Right renal pelvis (tissue), 4 donors: ENCODE measurements at regions not wholly inside any gene's neighbourhood (a gene's known extent, or its start where the extent isn't known, plus 50 kb on each side); places are given as distances from the start of the nearest gene placed in this dataset.

ENCODE experiments used
- DNase-seq, 4 donors: peaks; one replicate each; pipeline ENCODE4 v3.0.0-alpha.2; 2013; ENCODE audit warnings: low read depth in 4 of 4, low spot score in 3 of 4, missing footprints in 1 of 4

DNA sequence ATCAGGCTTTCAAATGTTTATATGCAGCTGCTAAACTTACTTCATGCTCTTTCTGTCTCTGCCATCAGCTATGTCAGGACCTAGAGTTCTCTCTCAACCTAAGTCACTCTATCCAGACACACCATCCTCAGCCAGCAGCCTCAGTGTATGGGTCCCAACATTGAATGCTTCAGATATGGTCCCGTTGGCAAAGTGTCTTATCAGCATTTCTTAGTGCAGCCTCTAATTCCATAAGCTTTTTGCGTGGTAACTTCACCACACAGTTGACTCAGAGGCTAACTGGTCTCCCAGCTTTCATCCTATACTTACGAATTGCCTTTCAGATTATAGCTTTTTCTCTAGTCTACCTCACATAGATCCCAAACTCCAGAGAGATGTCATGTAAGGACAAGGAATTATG is 402.9 kb upstream of the EEF2KMT start:
- DNase-seq, result no peak

GRCh38 chr16:5498562-5498961 is 401.0 kb upstream of the EEF2KMT start:
- DNase-seq, result no peak

DNA sequence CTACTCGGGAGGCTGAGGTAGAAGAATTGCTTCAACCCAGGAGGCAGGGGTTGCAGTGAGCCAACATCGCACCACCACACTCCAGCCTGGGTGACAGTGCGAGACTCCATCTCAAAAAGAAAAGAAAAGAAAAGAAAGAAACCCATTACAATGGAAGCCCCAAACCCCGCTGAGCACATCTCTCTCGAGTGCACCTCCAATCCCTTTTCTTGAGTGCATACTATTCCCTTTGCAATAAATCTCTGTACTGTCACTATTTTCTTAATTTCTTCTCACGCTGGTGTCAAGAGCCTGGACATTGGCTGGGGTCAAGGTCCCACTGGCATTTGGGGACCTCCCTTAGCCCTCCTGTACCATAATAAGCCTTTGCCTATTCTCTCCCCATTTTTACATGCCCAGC is 398.4 kb upstream of the EEF2KMT start:
- no peak for DNase-seq

- DNase-seq, result peak in 2 of 4 donors; percentile 10 to 28
Measured at GRCh38 chr16:5490499-5490898, 392.9 kb upstream of the EEF2KMT start.

DNA sequence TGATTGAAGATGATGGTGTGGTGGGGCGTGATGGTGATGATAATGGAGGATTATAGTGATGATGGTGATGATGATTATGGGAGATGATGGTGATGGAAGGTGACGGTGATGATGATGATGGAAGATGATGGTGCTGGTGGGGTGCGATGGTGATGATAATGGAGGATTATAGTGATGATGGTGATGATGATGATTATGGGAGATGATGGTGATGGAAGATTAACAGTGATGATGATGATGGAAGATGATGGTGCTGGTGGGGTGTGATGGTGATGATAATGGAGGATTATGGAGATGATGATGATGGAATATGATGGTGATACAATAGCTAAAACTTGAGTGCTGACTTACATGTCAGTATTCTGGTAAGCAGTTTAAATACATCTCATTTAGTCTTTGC is 391.0 kb upstream of the EEF2KMT start:
- no peak for DNase-seq

DNA sequence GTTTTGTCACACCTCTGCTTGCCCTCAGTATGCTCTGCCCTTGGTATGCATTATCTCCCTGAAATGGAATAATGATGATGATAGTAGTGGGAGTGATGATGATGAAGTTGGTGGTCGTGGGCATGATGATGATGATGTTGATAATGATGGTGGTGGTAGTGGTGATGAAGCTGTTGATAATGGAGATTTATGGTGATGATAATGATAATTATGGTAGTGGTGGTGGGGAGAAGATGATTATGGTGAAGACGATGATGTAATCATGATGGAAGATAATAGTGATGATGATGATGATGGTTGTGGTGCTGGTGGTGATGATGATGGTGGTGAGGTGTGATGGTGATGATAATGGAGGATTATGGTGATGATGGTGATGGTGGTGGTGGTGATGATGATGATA is 390.1 kb upstream of the EEF2KMT start:
- no peak for DNase-seq

GRCh38 chr16:5482256-5482655 is 384.7 kb upstream of the EEF2KMT start:
- no peak for DNase-seq

DNA sequence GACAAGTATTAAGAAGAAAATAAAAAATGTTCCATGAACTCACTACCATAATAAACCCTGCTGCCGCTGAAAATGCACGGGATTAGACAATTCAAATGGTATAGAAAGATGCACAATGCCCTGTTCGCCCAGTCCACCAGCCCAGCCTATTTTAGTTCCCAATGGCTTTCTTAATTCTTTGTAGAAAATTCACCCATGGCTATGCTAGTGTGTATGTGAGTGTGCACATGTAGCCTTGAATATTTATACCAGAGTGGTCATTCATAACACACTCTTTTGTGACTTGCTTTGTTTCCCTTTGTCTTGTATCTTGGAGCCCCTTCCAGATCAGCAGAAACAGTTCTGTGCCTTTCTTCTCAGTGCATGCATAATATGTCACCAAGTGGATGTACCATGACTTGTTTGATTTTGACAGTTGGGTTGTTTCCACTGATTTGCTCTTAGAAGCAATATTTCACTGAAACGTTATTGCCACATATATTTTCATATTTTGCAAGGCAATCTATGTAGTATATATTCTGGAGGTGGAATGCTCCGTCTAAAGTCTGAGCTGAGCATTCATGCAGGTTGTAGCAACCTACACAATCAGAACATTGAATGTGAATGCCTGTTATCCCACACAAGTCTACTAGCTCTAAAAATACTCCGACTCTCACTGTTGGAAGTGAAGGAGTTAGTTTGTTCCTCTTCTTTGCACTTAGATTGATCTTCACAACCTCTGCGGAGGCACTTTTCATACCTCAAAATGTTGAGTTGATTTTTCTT is 383.0 kb upstream of the EEF2KMT start:
- DNase-seq, result no peak

GRCh38 chr16:5479926-5480325 is 382.3 kb upstream of the EEF2KMT start:
- no peak for DNase-seq

- DNase-seq, result no peak
Measured at GRCh38 chr16:5478036-5478435, 380.4 kb upstream of the EEF2KMT start.

- DNase-seq, result no peak
Measured at GRCh38 chr16:5477251-5477650, 379.7 kb upstream of the EEF2KMT start.

DNA sequence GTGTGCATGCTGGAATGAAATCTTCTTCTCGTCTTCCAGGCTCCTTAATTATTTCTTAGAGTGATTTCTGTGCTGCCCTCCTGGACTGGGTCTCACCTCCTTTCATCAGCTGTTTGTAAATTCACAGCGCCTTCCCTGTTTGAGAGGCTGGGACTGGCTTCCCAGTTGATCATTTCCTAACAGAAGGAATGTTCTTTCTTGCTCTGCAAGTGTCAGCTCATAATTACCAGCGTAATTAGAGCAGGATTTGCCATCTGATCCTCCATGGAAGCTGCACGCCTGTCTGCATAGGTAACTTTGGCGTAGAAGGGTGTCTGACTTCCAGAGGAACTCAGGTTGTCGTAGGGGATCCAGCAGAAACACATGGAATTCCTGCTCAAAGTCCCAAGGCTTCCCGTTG is 375.0 kb upstream of the EEF2KMT start:
- no peak for DNase-seq

DNA sequence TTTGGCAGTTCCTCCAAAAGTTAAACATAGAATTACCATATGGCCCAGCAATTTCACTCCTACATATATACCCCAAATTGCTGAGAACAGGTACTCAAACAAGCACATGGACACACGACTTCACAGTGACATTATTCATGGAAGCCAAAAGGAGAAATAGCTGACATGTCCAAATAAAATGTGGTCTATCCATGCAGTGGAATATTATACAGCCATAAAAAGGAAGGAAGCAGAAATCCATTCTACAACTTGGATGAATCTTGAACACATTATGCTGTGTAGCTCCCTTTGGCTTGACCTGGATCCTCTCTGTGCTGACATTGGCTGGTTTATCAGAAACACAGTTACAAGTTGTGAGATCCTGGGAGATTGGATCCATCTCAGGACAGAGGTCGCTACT is 370.9 kb upstream of the EEF2KMT start:
- no peak for DNase-seq

DNA sequence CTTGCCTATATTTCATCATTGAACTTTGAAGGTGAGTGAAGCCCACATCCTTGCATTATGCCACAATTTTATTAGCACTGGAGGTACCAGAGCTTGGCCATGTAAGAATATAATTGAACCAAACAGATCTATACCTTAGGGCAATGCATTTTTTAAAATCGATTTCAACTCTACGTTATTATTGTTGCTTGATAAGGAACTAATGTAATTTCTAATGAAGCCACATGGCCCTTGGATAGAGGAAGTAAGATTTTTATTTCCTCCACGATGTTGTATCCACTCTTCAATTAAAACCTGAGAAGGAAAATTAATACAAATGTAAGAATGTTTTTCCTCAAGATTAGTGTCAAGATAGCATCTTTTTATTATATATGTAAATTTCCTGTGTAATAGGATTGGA is 370.0 kb upstream of the EEF2KMT start:
- no peak for DNase-seq

DNA sequence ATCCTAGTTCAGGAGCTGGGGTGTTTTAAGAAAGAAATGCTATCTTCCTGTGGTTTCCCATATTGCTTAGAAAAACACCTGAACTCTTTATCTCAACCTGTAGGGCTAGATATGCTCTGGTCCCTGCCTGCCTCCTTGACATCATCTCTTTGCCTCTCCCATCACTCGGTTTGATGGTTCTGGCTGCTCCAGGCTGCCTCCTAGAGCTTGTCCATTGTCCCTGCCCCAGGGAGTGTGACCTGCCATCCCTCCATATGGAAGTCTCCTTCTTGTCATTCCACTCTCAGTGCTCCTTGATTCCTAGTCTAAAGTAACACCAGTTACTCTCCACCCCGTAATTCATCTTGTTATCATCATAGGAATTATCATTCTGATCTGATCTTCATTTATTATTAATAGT is 369.0 kb upstream of the EEF2KMT start:
- no peak for DNase-seq

DNA sequence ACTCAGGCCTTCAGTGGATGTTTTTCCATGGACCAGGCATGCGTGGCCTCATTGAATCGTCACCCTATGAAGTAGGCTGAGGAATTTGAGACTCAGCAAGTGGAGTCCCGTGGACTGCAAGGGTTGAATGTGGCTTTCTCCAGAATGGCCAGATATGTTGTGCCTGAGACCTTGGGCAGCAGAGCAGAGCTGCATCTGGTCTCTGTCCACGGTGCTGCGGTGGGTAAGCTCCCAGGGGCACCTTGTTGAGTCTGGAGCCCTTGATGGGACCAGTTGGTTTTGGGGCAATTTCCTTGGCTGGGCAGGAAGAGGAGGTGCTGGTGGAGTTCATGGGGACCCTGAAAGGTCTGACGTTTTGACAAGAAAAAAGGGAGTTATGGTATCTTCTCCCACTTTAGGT is 368.1 kb upstream of the EEF2KMT start:
- DNase-seq, result no peak

- no peak for DNase-seq
Measured at GRCh38 chr16:5463820-5464219, 366.2 kb upstream of the EEF2KMT start.

GRCh38 chr16:5461574-5461973 is 364.0 kb upstream of the EEF2KMT start:
- no peak for DNase-seq

- DNase-seq, result no peak
Measured at GRCh38 chr16:5461141-5461540, 363.5 kb upstream of the EEF2KMT start.

GRCh38 chr16:5460701-5461100 is 363.1 kb upstream of the EEF2KMT start:
- no peak for DNase-seq

DNA sequence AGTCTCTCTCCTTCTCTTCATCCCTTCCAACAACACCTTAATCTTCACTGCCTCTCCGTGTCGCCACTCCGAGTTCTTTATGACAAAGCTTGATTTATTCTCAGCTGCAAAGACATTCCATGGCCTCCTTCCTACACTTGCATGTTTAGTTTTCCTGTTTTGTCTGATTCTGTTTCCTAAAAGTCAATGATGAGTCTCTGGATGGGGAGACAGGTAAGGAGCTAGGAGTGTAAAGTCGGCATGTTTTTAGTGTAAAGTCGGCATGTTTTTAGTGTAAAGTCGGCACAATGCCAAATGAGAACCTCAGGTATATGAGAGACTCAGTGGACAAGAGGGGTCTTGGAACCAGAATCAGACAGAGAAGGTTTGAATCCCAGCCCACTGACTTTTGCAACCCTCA is 362.3 kb upstream of the EEF2KMT start:
- no peak for DNase-seq

DNA sequence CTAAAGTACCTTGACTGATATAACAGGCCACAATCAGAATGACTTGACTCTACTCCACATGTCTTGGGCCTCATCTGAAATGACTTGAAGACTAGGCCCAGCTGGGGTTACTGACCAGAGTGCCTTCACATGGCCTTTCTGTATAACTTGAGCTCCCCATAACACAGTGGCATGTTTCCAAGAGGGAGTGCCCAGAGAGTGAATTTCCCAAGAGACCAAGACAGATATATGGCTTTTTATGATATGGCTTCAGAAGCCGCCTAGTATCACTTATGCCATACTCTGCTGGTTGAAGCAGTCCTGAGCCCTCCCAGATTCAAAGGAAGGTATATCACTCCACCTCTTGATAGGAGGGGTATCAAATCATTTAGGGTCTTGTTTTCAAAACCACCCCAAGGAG is 357.5 kb upstream of the EEF2KMT start:
- DNase-seq, result no peak

DNA sequence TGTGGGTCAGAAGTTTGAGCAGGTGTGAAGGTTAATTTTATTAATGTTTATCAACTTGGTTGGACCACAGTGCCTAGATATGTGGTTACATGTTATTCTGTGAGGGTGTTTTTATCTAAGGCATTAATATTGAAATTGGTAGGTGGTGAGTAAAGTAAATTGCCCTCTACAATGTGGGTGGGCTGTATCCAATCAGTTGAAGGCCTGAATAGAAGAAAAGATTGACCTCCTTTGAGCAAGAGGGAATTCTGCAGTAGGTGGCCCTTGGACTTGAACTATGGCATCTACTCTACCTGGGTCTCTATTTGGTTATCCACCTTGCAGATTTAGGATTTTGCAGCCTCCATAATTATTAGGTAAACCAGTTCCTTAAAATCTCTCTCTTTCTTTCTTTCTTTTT is 356.8 kb upstream of the EEF2KMT start:
- DNase-seq, result no peak
